ENCODE measurements at regions not wholly inside any gene's neighbourhood (a gene's known extent, or its start where the extent isn't known, plus 50 kb on each side); places are given as distances from the start of the nearest gene placed in this dataset.

DNA sequence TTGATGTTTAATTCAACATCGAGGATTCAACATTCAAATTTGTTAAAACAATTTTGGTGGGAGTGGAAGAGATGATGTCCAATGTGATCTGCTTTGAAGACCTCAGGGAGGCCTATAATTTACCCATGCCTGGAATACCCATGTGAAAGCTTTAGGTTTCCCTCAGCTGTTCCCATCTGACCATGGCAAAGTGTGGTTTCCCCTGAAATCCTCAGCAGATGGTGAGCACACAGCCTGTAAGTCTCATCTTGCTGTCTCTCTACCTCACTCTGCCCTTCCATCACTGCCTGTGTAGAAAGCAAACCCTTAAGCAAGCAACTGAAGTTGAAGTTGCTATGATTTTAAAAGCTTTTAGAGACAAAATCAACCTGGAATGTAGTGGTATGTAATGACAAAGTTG is 80.1 kb upstream of the ATF3 start:
- TF ChIP-seq CTCF (conservative IDR thresholded peaks at IDR 0.05; ENCODE audit: low read length), result no peak
- TF ChIP-seq EZH2phosphoT487 (IDR thresholded peaks at IDR 0.05; ENCODE audit: borderline replicate concordance, low read depth, low read length), result no peak

Data from OCI-LY7 (cell line).